ENCODE measurements at regions not wholly inside any gene's neighbourhood (a gene's known extent, or its start where the extent isn't known, plus 50 kb on each side); places are given as distances from the start of the nearest gene placed in this dataset.

GRCh38 chr17:21539146-21539545 is 153.2 kb upstream of the KCNJ18 start:
- no peak overlapping the region for H3K4me3 ChIP-seq
- no peaks in the 10 kb centered on the region for H3K27me3 ChIP-seq
- intact Hi-C loops (cut with DNase I; ENCODE audit: low total_unique reads) = no loop called here
- TF ChIP-seq POLR2AphosphoS5 (IDR thresholded peaks at IDR 0.05) = no peak
- no peak for TF ChIP-seq POLR2A (IDR thresholded peaks at IDR 0.05)
- no peak for TF ChIP-seq CTCF (IDR thresholded peaks at IDR 0.05)
- peaks cover 0 to 9% of the 10 kb centered on the region in 2 donors for H3K9me3 ChIP-seq
- H3K4me1 ChIP-seq = no peaks in the 10 kb centered on the region
- DNase-seq (ENCODE audit: low spot score in 2 of 2) = no peak
- H3K27ac ChIP-seq = no peak overlapping the region
- H3K36me3 ChIP-seq = no peaks in the 10 kb centered on the region

- DNase-seq (ENCODE audit: low spot score in 2 of 2) = no peak
- H3K4me3 ChIP-seq = no peak overlapping the region
- H3K4me1 ChIP-seq = no peaks in the 10 kb centered on the region
- H3K27me3 ChIP-seq = no peaks in the 10 kb centered on the region
- TF ChIP-seq POLR2AphosphoS5 (IDR thresholded peaks at IDR 0.05) (no peak), CTCF (IDR thresholded peaks at IDR 0.05) (no peak), POLR2A (IDR thresholded peaks at IDR 0.05) (no peak)
- no peaks in the 10 kb centered on the region for H3K36me3 ChIP-seq
- intact Hi-C loops (cut with DNase I; ENCODE audit: low total_unique reads) = no loop called here
- H3K9me3 ChIP-seq = peaks cover 0 to 9% of the 10 kb centered on the region in 2 donors
- no peak overlapping the region for H3K27ac ChIP-seq
These were observed 151.8 kb upstream of the KCNJ18 start for GRCh38 chr17:21540502-21540901.

GRCh38 chr17:21542070-21542469 is 150.3 kb upstream of the KCNJ18 start:
- H3K27me3 ChIP-seq = no peaks in the 10 kb centered on the region
- DNase-seq (ENCODE audit: low spot score in 2 of 2) = no peak
- no peak overlapping the region for H3K27ac ChIP-seq
- intact Hi-C loops (cut with DNase I; ENCODE audit: low total_unique reads) = no loop called here
- H3K4me1 ChIP-seq = no peaks in the 10 kb centered on the region
- no peak overlapping the region for H3K4me3 ChIP-seq
- TF ChIP-seq POLR2A (IDR thresholded peaks at IDR 0.05) (no peak), CTCF (IDR thresholded peaks at IDR 0.05) (no peak), POLR2AphosphoS5 (IDR thresholded peaks at IDR 0.05) (no peak)
- no peaks in the 10 kb centered on the region for H3K36me3 ChIP-seq
- H3K9me3 ChIP-seq = peaks cover 0 to 7% of the 10 kb centered on the region in 2 donors

GRCh38 chr17:21542991-21543390 is 149.3 kb upstream of the KCNJ18 start:
- no peak overlapping the region for H3K4me3 ChIP-seq
- no peak for TF ChIP-seq POLR2A (IDR thresholded peaks at IDR 0.05)
- no peak for TF ChIP-seq CTCF (IDR thresholded peaks at IDR 0.05)
- no peak for DNase-seq (ENCODE audit: low spot score in 2 of 2)
- no peak overlapping the region for H3K27ac ChIP-seq
- no peaks in the 10 kb centered on the region for H3K36me3 ChIP-seq
- no peaks in the 10 kb centered on the region for H3K4me1 ChIP-seq
- H3K27me3 ChIP-seq = no peaks in the 10 kb centered on the region
- H3K9me3 ChIP-seq = no peaks in the 10 kb centered on the region
- intact Hi-C loops (cut with DNase I; ENCODE audit: low total_unique reads) = no loop called here

GRCh38 chr17:21545064-21545463 is 147.3 kb upstream of the KCNJ18 start:
- TF ChIP-seq POLR2A (IDR thresholded peaks at IDR 0.05) = no peak
- no peak for TF ChIP-seq CTCF (IDR thresholded peaks at IDR 0.05)
- TF ChIP-seq POLR2AphosphoS5 (IDR thresholded peaks at IDR 0.05) = no peak
- H3K27ac ChIP-seq = no peak overlapping the region
- H3K4me3 ChIP-seq = no peak overlapping the region
- no peaks in the 10 kb centered on the region for H3K4me1 ChIP-seq
- intact Hi-C loops (cut with DNase I; ENCODE audit: low total_unique reads) = no loop called here
- H3K36me3 ChIP-seq = no peaks in the 10 kb centered on the region
- no peaks in the 10 kb centered on the region for H3K9me3 ChIP-seq
- H3K27me3 ChIP-seq = no peaks in the 10 kb centered on the region
- no peak for DNase-seq (ENCODE audit: low spot score in 2 of 2)

All from breast epithelium (tissue), 4 donors.